GM19455 (cell line): ENCODE measurements at regions not wholly inside any gene's neighbourhood (a gene's known extent, or its start where the extent isn't known, plus 50 kb on each side); places are given as distances from the start of the nearest gene placed in this dataset.

Source experiments
- ATAC-seq: cut with Tn5 transposase; IDR thresholded peaks from one replicate; pipeline ENCODE4 v1.9.1; 2021; ENCODE audit not compliant: unreplicated experiment

GRCh38 chr7:32266932-32267475 is 196.8 kb upstream of the PDE1C start:
- no peak for ATAC-seq

DNA sequence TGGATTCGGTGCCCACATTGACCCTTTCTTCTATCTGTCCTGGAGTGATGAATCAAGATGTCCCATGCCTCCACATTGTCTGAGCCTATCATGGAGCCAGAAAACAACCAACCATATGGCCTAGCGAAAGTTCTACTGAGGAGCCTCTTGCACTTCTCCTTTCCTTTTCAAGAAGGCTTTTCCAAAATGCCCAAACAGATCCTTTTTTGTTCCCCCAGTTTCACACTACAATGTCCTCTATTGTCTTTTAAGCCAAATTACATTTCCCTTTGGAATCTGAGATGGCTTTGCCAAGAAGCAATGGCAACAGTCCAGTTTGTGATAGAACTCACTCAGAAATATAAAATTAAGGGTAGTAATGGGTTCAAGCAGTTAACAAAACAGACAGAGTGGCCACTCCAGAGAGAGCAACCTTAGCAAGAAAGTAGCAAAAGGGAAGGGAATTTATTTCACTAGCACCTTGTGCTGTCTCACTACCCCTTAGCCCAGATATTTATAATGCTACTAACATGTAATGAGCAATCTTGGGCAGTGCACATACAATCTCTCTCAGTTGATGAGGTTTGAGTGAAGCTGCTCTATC is 194.6 kb upstream of the PDE1C start:
- no peak for ATAC-seq

DNA sequence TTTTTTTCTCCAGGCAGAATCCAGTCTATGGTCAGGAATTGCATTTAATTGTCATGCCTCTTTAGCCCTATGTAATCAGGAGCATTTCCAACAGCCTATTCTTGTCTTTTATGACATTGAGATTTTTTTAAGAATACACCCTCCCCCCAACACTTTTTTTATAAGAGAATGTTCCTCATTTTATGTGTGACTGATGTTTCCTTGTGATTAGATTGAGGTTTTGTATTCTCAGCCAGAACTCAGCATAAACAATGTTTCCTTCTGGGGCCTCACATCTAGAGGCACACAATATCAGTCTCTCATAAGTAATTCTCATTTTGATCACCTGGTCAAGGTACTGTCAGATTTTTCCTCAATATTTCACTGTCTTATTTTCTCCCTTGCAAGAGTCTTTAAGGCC is 193.4 kb upstream of the PDE1C start:
- no peak for ATAC-seq

GRCh38 chr7:32262315-32262714 is 192.1 kb upstream of the PDE1C start:
- ATAC-seq = no peak

- ATAC-seq = peak; percentile 95
Measured at GRCh38 chr7:32259931-32260596, 189.9 kb upstream of the PDE1C start.

DNA sequence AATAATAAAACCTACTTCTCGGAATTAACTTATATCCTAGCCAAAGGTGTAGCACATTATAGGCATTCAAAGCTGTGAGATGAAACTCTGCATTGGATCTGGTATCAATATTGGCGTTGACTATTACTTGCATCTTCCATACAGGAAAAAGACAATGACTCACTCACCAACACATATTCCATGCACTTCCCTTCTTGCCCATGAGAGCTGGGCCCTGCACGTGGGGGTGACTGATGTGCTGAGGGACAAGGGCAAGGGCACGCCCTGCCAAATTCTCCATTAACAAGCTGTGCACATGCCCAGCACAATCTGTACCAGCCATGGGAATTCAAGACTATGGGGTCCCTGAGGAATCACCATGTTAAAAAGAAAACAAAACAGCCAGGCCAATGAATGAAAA is 188.1 kb upstream of the PDE1C start:
- no peak for ATAC-seq

- no peak for ATAC-seq
Measured at GRCh38 chr7:32257621-32258020, 187.4 kb upstream of the PDE1C start.

DNA sequence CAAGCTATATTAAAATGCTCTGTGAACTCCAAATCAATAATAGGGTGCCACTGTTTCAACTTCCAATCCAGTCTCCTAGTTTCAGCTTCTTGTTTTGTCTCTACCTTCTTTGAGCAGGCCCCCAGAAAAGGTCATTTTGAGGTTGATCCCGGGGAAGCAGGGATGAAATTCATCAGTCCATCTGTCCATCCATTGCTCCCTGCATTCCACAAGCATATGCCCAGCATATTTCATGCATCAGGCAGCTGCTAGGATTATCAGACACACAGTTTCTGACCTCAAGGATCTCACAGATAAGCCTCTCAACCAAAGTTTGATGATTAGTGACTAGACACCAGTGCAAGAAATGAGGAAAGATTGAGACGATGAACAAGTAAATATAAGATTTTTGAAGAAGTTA is 186.6 kb upstream of the PDE1C start:
- ATAC-seq = no peak

DNA sequence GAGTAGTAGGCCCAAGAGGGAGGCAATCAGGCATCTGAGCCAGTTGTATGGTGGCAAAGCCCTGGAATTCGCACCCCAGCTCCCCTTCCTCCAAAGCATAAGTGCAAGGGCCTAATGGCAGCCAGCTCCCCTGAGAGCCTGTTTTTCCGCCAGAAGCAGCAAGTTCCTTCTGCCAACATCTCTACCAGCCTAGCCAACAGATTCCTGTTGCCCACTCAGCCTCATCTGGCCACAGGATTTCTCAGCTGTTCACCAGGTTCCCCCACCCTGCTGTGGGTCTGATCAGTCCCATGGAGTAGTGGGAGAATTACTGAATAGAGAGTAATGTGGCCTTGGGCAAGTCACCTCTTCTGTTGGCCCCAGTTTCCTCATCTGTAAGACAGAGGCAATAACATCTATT is 186.2 kb upstream of the PDE1C start:
- ATAC-seq = no peak

GRCh38 chr7:32255036-32255435 is 184.8 kb upstream of the PDE1C start:
- ATAC-seq = no peak

- ATAC-seq = no peak
Measured at GRCh38 chr7:32253299-32253698, 183.1 kb upstream of the PDE1C start.

DNA sequence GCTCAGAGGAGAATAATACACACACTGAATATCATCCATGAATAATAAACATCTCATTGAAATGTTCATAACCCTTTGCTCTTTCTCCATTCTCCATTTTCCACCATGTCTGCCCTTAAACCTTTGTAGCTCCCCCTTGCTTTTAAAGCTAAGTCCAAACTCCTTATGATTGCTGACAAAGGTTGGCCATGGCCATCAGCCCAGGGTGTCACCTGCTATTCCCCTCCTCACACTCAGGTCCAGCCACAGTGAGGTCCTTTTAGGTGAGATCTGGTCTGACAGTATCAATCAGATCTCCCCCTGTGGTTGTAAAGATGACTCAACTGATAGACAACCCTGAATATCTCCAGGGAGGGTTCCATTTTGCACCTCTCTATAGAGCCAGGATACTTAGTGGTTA is 181.5 kb upstream of the PDE1C start:
- no peak for ATAC-seq

DNA sequence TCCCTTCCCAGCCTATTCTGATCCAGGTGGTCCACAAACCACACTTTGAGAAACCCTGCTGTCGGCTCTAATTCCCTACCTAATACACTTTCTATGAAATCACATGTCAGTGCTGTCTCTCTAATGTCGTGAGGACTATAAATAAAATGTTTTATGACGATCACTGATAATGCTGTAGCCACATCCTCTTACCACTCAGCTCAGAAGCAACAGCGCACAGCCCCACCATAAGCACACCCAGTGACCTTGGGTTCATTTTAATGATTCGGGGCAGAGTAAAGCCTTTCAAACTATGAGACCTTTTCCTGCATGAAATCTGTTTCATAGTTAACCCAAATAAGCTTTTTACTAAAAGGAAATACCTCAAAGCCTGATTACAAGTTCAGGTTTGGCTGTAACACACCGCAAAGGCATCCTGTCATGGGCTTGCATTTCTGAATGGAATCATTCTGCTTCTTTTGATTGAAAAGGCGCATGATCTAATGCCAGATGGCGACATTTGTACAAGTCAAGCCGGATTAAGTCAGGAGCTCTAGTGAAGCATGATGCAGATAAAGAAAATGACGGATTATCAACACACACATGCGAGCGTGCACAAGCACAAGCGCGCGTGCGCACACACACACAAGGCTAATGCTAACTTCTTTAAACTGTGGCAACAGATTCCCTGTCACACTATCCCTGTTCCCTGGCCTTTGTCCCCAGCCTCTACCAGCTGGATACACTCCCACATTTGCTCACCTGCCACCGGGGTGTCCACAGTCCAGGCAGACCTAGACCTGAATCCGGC is 180.5 kb upstream of the PDE1C start:
- no peak for ATAC-seq

DNA sequence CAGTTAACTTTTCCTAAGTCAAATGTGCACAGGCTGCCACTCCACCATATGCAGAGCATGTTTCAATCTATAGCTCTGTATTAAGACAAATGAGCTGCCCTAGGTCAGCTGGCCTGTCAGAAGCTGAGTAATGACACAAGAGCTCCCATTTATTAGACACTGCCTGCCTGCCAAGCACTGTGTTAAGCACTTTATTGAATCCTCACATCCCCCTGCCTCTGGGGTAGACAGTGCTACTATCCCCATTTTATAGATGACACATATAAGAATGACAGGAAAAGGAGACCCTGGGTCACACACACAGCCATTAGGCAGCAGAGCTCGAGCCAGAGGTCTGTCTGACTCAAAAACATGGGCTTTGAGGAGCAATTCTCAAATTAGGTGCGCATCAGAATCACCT is 179.8 kb upstream of the PDE1C start:
- no peak for ATAC-seq

DNA sequence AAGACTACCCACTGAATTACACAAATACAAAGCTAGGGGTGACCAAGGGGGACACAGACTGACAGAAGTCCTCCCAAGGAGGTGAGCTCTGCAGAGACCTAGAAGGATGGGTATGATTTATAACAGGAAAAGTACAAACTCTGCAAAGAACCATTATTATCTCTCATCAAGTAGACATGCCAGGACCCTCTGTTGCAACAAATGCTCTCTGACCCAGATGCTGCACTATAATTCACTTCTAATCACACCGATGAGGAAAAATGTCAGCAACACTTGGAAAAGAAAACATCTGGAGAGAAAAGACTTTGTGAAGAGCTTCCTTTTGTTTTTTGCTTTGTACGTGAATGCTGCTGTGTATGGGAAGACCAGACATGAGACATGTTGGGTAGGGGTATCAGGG is 178.3 kb upstream of the PDE1C start:
- no peak for ATAC-seq

GRCh38 chr7:32244806-32245345 is 174.7 kb upstream of the PDE1C start:
- ATAC-seq = no peak

DNA sequence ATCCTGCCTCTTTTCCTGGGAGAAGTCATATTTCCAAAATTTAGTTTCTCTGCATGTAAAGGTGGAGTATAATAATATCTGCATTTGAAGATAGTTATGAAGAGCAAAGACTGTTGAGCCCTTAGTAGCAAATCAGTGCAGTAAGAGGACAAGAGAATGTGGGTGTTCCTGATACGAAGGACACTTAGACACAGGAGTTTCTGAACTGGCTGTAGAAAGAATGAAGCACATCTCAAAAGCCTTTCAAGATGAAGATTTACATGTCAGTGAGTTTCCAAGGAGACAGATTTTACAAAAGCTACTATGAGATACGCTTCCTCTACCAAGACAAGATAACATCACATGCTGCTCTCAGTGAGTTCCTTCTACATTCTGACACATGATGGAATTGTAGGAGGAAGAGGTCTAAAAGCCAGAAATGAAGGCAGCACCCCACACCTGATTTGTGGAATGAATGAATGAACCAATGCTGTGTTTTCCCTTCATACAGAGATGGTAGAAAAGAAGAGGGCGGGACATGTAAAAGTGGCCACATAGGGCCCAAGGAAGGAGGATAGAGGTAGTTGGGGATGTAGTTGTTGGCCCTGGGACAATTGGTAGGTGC is 173.6 kb upstream of the PDE1C start:
- ATAC-seq = no peak

- ATAC-seq = no peak
Measured at GRCh38 chr7:32242436-32242835, 172.2 kb upstream of the PDE1C start.

DNA sequence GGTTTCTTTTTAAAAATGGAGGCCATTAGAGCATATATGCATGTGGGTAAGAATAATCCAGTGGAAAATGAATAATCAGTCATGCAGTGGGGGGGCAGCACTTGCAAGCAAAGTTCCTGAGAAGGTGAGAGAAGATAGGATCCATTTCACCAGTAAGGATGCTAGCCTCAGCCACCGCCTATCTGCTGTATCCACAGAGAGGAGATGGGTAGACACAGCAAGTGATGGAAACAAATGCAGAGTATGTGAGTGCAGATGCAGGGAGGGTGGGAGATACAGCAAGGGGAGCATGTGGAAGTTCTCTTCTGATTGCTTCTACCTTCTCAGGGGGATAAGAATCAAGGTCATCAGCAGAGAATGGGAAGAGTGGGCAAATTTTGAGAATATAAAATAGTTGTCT is 171.4 kb upstream of the PDE1C start:
- no peak for ATAC-seq

- no peak for ATAC-seq
Measured at GRCh38 chr7:32239764-32240163, 169.6 kb upstream of the PDE1C start.

- no peak for ATAC-seq
Measured at GRCh38 chr7:32228601-32229000, 158.4 kb upstream of the PDE1C start.
